HL-60 (cell line): ENCODE measurements at regions not wholly inside any gene's neighbourhood (a gene's known extent, or its start where the extent isn't known, plus 50 kb on each side); places are given as distances from the start of the nearest gene placed in this dataset.

Experiments used
- DNase-seq, 2 experiments: peaks; one replicate each; pipeline ENCODE4 v3.0.0-alpha.2; 2010 to 2020; ENCODE audit warnings: low read depth in 1 of 2, low spot score in 1 of 2
- H3K27ac ChIP-seq: fragments of 250-450 bp; sonication (Bioruptor Pico); replicated peaks from 2 replicates; pipeline ENCODE4 v1.5.1; 2020; ENCODE audit warnings: mild to moderate bottlenecking, moderate library complexity
- H3K27me3 ChIP-seq: fragments of 250-450 bp; sonication (Bioruptor Pico); 2 replicates; pipeline ENCODE4 v1.5.1; 2021; ENCODE audit warnings: mild to moderate bottlenecking, moderate library complexity; ENCODE audit not compliant: insufficient read depth, poor library complexity, severe bottlenecking
- H3K4me3 ChIP-seq: replicated peaks from 2 replicates; pipeline ENCODE4 v1.5.1; 2011; ENCODE audit warnings: mild to moderate bottlenecking, control low read depth, low read length; ENCODE audit not compliant: insufficient read depth
- CTCF ChIP-seq: IDR thresholded peaks from one replicate; pipeline ENCODE4 v1.5.1; 2011; ENCODE audit warnings: low read length, control low read depth, inconsistent platforms; ENCODE audit not compliant: insufficient read depth
- GABPA ChIP-seq: IDR thresholded peaks from 2 replicates; pipeline ENCODE4 v1.6.1; 2012; ENCODE audit warnings: low read depth
- POLR2AphosphoS5 ChIP-seq: IDR thresholded peaks from 2 replicates; pipeline ENCODE4 v1.6.1; 2012; ENCODE audit warnings: low read depth
- REST ChIP-seq: IDR thresholded peaks from 2 replicates; pipeline ENCODE4 v1.6.1; 2012; ENCODE audit warnings: low read depth; ENCODE audit not compliant: insufficient replicate concordance
- SPI1 ChIP-seq: IDR thresholded peaks from 2 replicates; pipeline ENCODE4 v1.6.1; 2012; ENCODE audit warnings: low read depth, mild to moderate bottlenecking, borderline replicate concordance

- DNase-seq = no peak
- no peak overlapping the region for H3K27ac ChIP-seq
- TF ChIP-seq POLR2AphosphoS5 = no peak
- no peak for TF ChIP-seq SPI1
- TF ChIP-seq CTCF = no peak
- TF ChIP-seq REST = no peak
- no peak for TF ChIP-seq GABPA
- no peaks in the 10 kb centered on the region for H3K27me3 ChIP-seq
- H3K4me3 ChIP-seq = no peak overlapping the region
Measured at GRCh38 chr5:71923755-71924154, 183.5 kb upstream of the MAP1B start.

GRCh38 chr5:71924325-71924724, 182.9 kb upstream of the MAP1B start:
- H3K27me3 ChIP-seq = no peaks in the 10 kb centered on the region
- no peak for DNase-seq
- TF ChIP-seq POLR2AphosphoS5 (no peak), GABPA (no peak), CTCF (no peak), REST (no peak), SPI1 (no peak)
- no peak overlapping the region for H3K4me3 ChIP-seq
- H3K27ac ChIP-seq = no peak overlapping the region

GRCh38 chr5:71924980-71925379, 182.3 kb upstream of the MAP1B start:
- Histone ChIP-seq H3K27ac (no peak overlapping the region), H3K27me3 (no peaks in the 10 kb centered on the region), H3K4me3 (no peak overlapping the region)
- TF ChIP-seq CTCF (no peak), SPI1 (no peak), GABPA (no peak), REST (no peak), POLR2AphosphoS5 (no peak)
- DNase-seq = no peak
